HL-60 (cell line): ENCODE measurements at regions not wholly inside any gene's neighbourhood (a gene's known extent, or its start where the extent isn't known, plus 50 kb on each side); places are given as distances from the start of the nearest gene placed in this dataset.

Experiments used
- DNase-seq, 2 experiments: peaks; one replicate each; pipeline ENCODE4 v3.0.0-alpha.2; 2010 to 2020; ENCODE audit warnings: low read depth in 1 of 2, low spot score in 1 of 2
- H3K27ac ChIP-seq: fragments of 250-450 bp; sonication (Bioruptor Pico); replicated peaks from 2 replicates; pipeline ENCODE4 v1.5.1; 2020; ENCODE audit warnings: mild to moderate bottlenecking, moderate library complexity
- H3K27me3 ChIP-seq: fragments of 250-450 bp; sonication (Bioruptor Pico); 2 replicates; pipeline ENCODE4 v1.5.1; 2021; ENCODE audit warnings: mild to moderate bottlenecking, moderate library complexity; ENCODE audit not compliant: insufficient read depth, poor library complexity, severe bottlenecking
- H3K4me3 ChIP-seq: replicated peaks from 2 replicates; pipeline ENCODE4 v1.5.1; 2011; ENCODE audit warnings: mild to moderate bottlenecking, control low read depth, low read length; ENCODE audit not compliant: insufficient read depth
- CTCF ChIP-seq: IDR thresholded peaks from one replicate; pipeline ENCODE4 v1.5.1; 2011; ENCODE audit warnings: low read length, control low read depth, inconsistent platforms; ENCODE audit not compliant: insufficient read depth
- GABPA ChIP-seq: IDR thresholded peaks from 2 replicates; pipeline ENCODE4 v1.6.1; 2012; ENCODE audit warnings: low read depth
- POLR2AphosphoS5 ChIP-seq: IDR thresholded peaks from 2 replicates; pipeline ENCODE4 v1.6.1; 2012; ENCODE audit warnings: low read depth
- REST ChIP-seq: IDR thresholded peaks from 2 replicates; pipeline ENCODE4 v1.6.1; 2012; ENCODE audit warnings: low read depth; ENCODE audit not compliant: insufficient replicate concordance
- SPI1 ChIP-seq: IDR thresholded peaks from 2 replicates; pipeline ENCODE4 v1.6.1; 2012; ENCODE audit warnings: low read depth, mild to moderate bottlenecking, borderline replicate concordance

- Histone ChIP-seq H3K4me3 (no peak overlapping the region), H3K27ac (no peak overlapping the region), H3K27me3 (no peaks in the 10 kb centered on the region)
- no peak for TF ChIP-seq CTCF
- no peak for TF ChIP-seq POLR2AphosphoS5
- no peak for TF ChIP-seq SPI1
- TF ChIP-seq GABPA = no peak
- no peak for TF ChIP-seq REST
- DNase-seq = no peak
Measured at GRCh38 chr2:220981926-220982325, 590.2 kb downstream of the EPHA4 start.

- Histone ChIP-seq H3K27me3 (no peaks in the 10 kb centered on the region), H3K4me3 (no peak overlapping the region), H3K27ac (no peak overlapping the region)
- DNase-seq = no peak
- TF ChIP-seq REST = no peak
- TF ChIP-seq CTCF = no peak
- no peak for TF ChIP-seq POLR2AphosphoS5
- TF ChIP-seq SPI1 = no peak
- no peak for TF ChIP-seq GABPA
Measured at GRCh38 chr2:220985561-220985960, 586.5 kb downstream of the EPHA4 start.

- TF ChIP-seq REST (no peak), GABPA (no peak), CTCF (no peak), SPI1 (no peak), POLR2AphosphoS5 (no peak)
- DNase-seq = no peak
- no peaks in the 10 kb centered on the region for H3K27me3 ChIP-seq
Measured at GRCh38 chr2:220987839-220988238, 584.3 kb downstream of the EPHA4 start.

More at GRCh38 chr2:220987839-220988238, 584.3 kb downstream of the EPHA4 start:
- no peak overlapping the region for H3K4me3 ChIP-seq
- H3K27ac ChIP-seq = no peak overlapping the region
